Calu3 (cell line): ENCODE measurements at regions not wholly inside any gene's neighbourhood (a gene's known extent, or its start where the extent isn't known, plus 50 kb on each side); places are given as distances from the start of the nearest gene placed in this dataset.

Experiments
- BruUV-seq: library from RNA; stranded (reverse); fragments of 400-500 nt; replicated peaks from 2 replicates; lab custom pipeline; 2021; lab: Mats Ljungman, UMichigan
- CTCF ChIA-PET: fragments of 300-600 bp; sonication (Branson Sonifier 250); formaldehyde crosslinking; loops from one replicate; lab custom pipeline; 2022; ENCODE audit warnings: antibody characterized with exemption; lab: Charles Lee
- DNase-seq: peaks from one replicate; pipeline ENCODE4 v3.0.0; 2022
- H3K27ac Mint-ChIP-seq: one replicate; pipeline ENCODE4 v1.8.0; 2022; ENCODE audit warnings: mixed read lengths; ENCODE audit not compliant: unreplicated experiment
- H3K27me3 Mint-ChIP-seq: one replicate; pipeline ENCODE4 v1.8.0; 2022; ENCODE audit warnings: mixed read lengths; ENCODE audit not compliant: unreplicated experiment
- H3K36me3 Mint-ChIP-seq: one replicate; pipeline ENCODE4 v1.8.0; 2022; ENCODE audit warnings: mild to moderate bottlenecking, moderate library complexity, mixed read lengths; ENCODE audit not compliant: insufficient read depth, unreplicated experiment
- H3K4me1 Mint-ChIP-seq: one replicate; pipeline ENCODE4 v1.8.0; 2022; ENCODE audit warnings: mild to moderate bottlenecking, low read depth, mixed read lengths; ENCODE audit not compliant: unreplicated experiment
- H3K4me3 Mint-ChIP-seq: one replicate; pipeline ENCODE4 v1.8.0; 2022; ENCODE audit warnings: mild to moderate bottlenecking, low read depth, moderate library complexity, mixed read lengths; ENCODE audit not compliant: unreplicated experiment
- H3K9me3 Mint-ChIP-seq: one replicate; pipeline ENCODE4 v1.8.0; 2022; ENCODE audit warnings: low read depth, mixed read lengths; ENCODE audit not compliant: unreplicated experiment
- CTCF ChIP-seq: fragments of 200-600 bp; IDR thresholded peaks from one replicate; pipeline ENCODE4 v1.8.0; 2022; ENCODE audit warnings: antibody characterized with exemption; ENCODE audit not compliant: unreplicated experiment
- intact Hi-C: fragments of 100-400 bp; cut with micrococcal nuclease; formaldehyde crosslinking; loops from one replicate; pipeline ENCODE4 v1.10.0; 2022; ENCODE audit not compliant: unreplicated experiment

DNA sequence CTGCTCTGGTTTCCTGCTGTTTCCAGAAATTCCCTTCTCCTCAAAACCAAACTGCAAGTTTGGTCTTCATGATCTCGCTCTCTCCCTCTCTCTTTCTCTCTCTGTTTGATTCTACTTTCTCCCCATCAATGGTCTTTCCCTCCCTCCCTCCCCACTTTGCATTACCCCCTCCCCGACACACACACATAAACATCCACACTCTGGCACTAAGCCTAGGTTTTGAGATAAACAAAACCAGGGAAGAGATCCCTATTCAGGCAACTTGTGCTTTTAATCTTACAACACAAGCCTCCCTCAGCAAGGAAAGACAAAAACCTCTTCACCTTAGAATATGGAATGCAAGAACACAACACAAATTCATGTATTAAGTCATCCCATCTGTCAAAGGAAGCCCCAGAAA is 73.5 kb upstream of the PTPRT start:
- no peaks in the 10 kb centered on the region for H3K4me1 Mint-ChIP-seq
- H3K36me3 Mint-ChIP-seq = no peaks in the 10 kb centered on the region
- CTCF ChIA-PET = no interaction called here
- intact Hi-C loops = no loop called here
- H3K9me3 Mint-ChIP-seq = no peaks in the 10 kb centered on the region
- no peak overlapping the region for H3K27ac Mint-ChIP-seq
- H3K4me3 Mint-ChIP-seq = no peak overlapping the region
- DNase-seq = no peak
- H3K27me3 Mint-ChIP-seq = peaks cover 73% of the 10 kb centered on the region
- TF ChIP-seq CTCF = no peak
- no TSS peak for BruUV-seq

DNA sequence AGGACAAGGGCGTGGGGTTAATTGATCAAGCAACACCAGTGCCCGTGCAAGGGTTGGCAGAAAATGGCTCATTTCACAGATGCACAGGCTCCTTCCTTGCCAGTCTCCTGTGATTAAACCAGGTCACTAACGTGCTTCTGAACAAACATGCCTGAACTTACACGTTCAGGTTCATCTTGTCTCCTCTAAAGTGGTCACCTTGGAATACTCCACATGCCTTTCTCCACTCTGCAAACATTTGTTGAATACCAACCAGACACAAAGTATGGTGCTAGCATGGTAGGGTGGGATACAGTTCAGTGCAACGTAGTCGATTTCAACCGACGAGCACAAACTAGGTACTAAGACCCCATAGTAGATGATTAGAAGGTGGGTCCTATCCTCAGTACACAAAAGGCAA is 72.6 kb upstream of the PTPRT start:
- no peak for TF ChIP-seq CTCF
- no peak for DNase-seq
- Mint-ChIP-seq H3K27me3 (peaks cover 73% of the 10 kb centered on the region), H3K36me3 (no peaks in the 10 kb centered on the region), H3K4me1 (no peaks in the 10 kb centered on the region), H3K9me3 (no peaks in the 10 kb centered on the region), H3K27ac (no peak overlapping the region), H3K4me3 (no peak overlapping the region)
- intact Hi-C loops = no loop called here
- BruUV-seq = no TSS peak
- CTCF ChIA-PET = no interaction called here

GRCh38 chr20:43255877-43256276 is 66.2 kb upstream of the PTPRT start:
- no peak for TF ChIP-seq CTCF
- Mint-ChIP-seq H3K4me3 (no peak overlapping the region), H3K9me3 (no peaks in the 10 kb centered on the region), H3K4me1 (no peaks in the 10 kb centered on the region), H3K27ac (no peak overlapping the region), H3K27me3 (peaks cover 67% of the 10 kb centered on the region), H3K36me3 (no peaks in the 10 kb centered on the region)
- BruUV-seq = no TSS peak
- intact Hi-C loops = no loop called here
- CTCF ChIA-PET = no interaction called here
- DNase-seq = no peak

DNA sequence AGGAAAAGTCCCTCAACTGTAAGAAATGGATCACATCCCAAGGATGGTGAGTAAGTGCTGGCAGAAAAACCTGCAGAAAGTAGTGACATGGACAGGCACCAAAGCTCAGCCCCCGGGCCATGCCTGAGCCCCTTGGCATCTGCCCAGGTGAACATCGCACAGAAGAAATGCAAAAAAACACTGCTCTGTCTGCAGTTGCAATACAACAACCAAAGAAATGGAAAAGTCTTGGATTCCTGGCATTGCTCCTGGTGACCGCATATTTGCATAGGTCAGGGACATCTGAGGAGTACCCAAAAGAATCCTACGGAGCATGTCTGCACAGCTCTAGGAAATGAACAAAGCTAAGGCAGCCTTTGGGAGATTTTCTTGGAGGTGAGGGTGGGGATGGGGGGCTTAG is 63.1 kb upstream of the PTPRT start:
- Mint-ChIP-seq H3K9me3 (no peaks in the 10 kb centered on the region), H3K36me3 (no peaks in the 10 kb centered on the region), H3K27ac (no peak overlapping the region), H3K4me1 (no peaks in the 10 kb centered on the region), H3K27me3 (peaks cover 65% of the 10 kb centered on the region), H3K4me3 (no peak overlapping the region)
- no peak for TF ChIP-seq CTCF
- no TSS peak for BruUV-seq
- intact Hi-C loops = no loop called here
- CTCF ChIA-PET = no interaction called here
- DNase-seq = no peak
